Calu3 (cell line): ENCODE measurements at regions not wholly inside any gene's neighbourhood (a gene's known extent, or its start where the extent isn't known, plus 50 kb on each side); places are given as distances from the start of the nearest gene placed in this dataset.

Experiments
- BruUV-seq: library from RNA; stranded (reverse); fragments of 400-500 nt; replicated peaks from 2 replicates; lab custom pipeline; 2021; lab: Mats Ljungman, UMichigan
- CTCF ChIA-PET: fragments of 300-600 bp; sonication (Branson Sonifier 250); formaldehyde crosslinking; loops from one replicate; lab custom pipeline; 2022; ENCODE audit warnings: antibody characterized with exemption; lab: Charles Lee
- DNase-seq: peaks from one replicate; pipeline ENCODE4 v3.0.0; 2022
- H3K27ac Mint-ChIP-seq: one replicate; pipeline ENCODE4 v1.8.0; 2022; ENCODE audit warnings: mixed read lengths; ENCODE audit not compliant: unreplicated experiment
- H3K27me3 Mint-ChIP-seq: one replicate; pipeline ENCODE4 v1.8.0; 2022; ENCODE audit warnings: mixed read lengths; ENCODE audit not compliant: unreplicated experiment
- H3K36me3 Mint-ChIP-seq: one replicate; pipeline ENCODE4 v1.8.0; 2022; ENCODE audit warnings: mild to moderate bottlenecking, moderate library complexity, mixed read lengths; ENCODE audit not compliant: insufficient read depth, unreplicated experiment
- H3K4me1 Mint-ChIP-seq: one replicate; pipeline ENCODE4 v1.8.0; 2022; ENCODE audit warnings: mild to moderate bottlenecking, low read depth, mixed read lengths; ENCODE audit not compliant: unreplicated experiment
- H3K4me3 Mint-ChIP-seq: one replicate; pipeline ENCODE4 v1.8.0; 2022; ENCODE audit warnings: mild to moderate bottlenecking, low read depth, moderate library complexity, mixed read lengths; ENCODE audit not compliant: unreplicated experiment
- H3K9me3 Mint-ChIP-seq: one replicate; pipeline ENCODE4 v1.8.0; 2022; ENCODE audit warnings: low read depth, mixed read lengths; ENCODE audit not compliant: unreplicated experiment
- intact Hi-C: fragments of 100-400 bp; cut with micrococcal nuclease; formaldehyde crosslinking; loops from one replicate; pipeline ENCODE4 v1.10.0; 2022; ENCODE audit not compliant: unreplicated experiment
- TF ChIP-seq, protein P1 (sequence below): fragments of 200-600 bp; IDR thresholded peaks from one replicate; pipeline ENCODE4 v1.8.0; 2022; ENCODE audit warnings: antibody characterized with exemption; ENCODE audit not compliant: unreplicated experiment

- H3K27me3 Mint-ChIP-seq: no peaks in the 10 kb centered on the region
- intact Hi-C loops: no loop called here
- peaks cover 35% of the 10 kb centered on the region for H3K4me1 Mint-ChIP-seq
- TF ChIP-seq, protein P1, sequence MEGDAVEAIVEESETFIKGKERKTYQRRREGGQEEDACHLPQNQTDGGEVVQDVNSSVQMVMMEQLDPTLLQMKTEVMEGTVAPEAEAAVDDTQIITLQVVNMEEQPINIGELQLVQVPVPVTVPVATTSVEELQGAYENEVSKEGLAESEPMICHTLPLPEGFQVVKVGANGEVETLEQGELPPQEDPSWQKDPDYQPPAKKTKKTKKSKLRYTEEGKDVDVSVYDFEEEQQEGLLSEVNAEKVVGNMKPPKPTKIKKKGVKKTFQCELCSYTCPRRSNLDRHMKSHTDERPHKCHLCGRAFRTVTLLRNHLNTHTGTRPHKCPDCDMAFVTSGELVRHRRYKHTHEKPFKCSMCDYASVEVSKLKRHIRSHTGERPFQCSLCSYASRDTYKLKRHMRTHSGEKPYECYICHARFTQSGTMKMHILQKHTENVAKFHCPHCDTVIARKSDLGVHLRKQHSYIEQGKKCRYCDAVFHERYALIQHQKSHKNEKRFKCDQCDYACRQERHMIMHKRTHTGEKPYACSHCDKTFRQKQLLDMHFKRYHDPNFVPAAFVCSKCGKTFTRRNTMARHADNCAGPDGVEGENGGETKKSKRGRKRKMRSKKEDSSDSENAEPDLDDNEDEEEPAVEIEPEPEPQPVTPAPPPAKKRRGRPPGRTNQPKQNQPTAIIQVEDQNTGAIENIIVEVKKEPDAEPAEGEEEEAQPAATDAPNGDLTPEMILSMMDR: no peak
- H3K4me3 Mint-ChIP-seq: no peak overlapping the region
- CTCF ChIA-PET: interaction anchor here (0.6 to 0.9 kb wide), 2 partner anchors 18 to 86 kb away, joined by 3 to 4 read pairs; no protein-coding TSS in a partner anchor
- H3K9me3 Mint-ChIP-seq: peaks cover 5% of the 10 kb centered on the region
- H3K36me3 Mint-ChIP-seq: peaks cover 7% of the 10 kb centered on the region
- BruUV-seq: no TSS peak
- DNase-seq: no peak
- H3K27ac Mint-ChIP-seq: no peak overlapping the region
These were observed 111.9 kb upstream of the ARHGAP5 start for GRCh38 chr14:31965071-31965734.

DNA sequence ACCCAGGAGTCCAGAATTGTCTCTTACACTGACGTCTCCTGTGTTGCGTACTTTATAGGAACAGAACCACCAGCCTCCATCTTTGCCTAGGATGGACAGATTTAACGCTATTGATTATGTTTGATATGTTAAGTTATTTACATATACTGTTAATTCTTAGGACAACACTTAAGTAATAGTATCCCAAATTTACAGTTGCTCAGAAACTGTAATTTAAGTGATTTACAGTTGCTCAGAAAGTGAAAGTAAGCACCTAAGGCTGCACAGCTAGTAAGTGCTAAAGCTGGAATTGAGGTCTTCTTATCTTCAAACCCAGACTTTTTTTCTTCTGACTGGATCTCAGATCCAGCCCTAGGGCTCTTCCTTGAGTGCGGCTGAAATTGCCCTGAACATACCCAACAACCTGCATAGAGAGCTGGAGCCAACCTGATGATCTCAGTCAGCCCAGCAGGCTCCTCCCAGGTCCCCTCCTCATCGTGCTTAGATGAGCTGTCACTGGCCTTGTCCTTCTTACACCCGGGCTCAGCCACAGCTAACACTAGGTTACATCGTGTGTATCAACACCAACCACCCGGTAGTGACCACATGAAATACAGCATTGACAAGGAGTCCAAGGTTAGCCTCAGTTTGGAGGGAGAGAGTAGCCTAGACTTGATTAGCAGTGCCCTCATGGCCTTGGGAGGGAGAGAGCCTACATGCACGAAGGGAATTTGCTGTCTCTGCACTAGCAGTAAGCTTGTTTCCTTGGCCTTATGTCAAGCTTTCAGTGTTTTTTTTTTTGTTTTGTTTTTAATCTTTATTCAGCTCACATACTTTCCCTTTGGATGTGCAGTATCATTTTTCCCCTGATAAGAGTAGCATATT lies 111.1 kb upstream of the ARHGAP5 start:
- TF ChIP-seq, protein P1: no peak
- DNase-seq: no peak
- H3K36me3 Mint-ChIP-seq: peaks cover 7% of the 10 kb centered on the region
- H3K9me3 Mint-ChIP-seq: no peaks in the 10 kb centered on the region
- intact Hi-C loops: no loop called here
- no TSS peak for BruUV-seq
- H3K27ac Mint-ChIP-seq: no peak overlapping the region
- no peak overlapping the region for H3K4me3 Mint-ChIP-seq
- peaks cover 35% of the 10 kb centered on the region for H3K4me1 Mint-ChIP-seq
- H3K27me3 Mint-ChIP-seq: no peaks in the 10 kb centered on the region
- CTCF ChIA-PET: interaction anchor here (0.6 to 1.0 kb wide), 3 partner anchors 12 to 87 kb away, joined by 3 to 4 read pairs (median 3); no protein-coding TSS in a partner anchor

GRCh38 chr14:31966896-31967668 lies 110.0 kb upstream of the ARHGAP5 start:
- H3K4me1 Mint-ChIP-seq: peaks cover 35% of the 10 kb centered on the region
- BruUV-seq: no TSS peak
- peak overlapping the region; percentile 15 for H3K27ac Mint-ChIP-seq
- H3K27me3 Mint-ChIP-seq: no peaks in the 10 kb centered on the region
- CTCF ChIA-PET: interaction anchor here (1.0 kb wide), 1 partner anchor 11 kb away, joined by 3 read pairs; no protein-coding TSS in a partner anchor
- H3K9me3 Mint-ChIP-seq: no peaks in the 10 kb centered on the region
- H3K4me3 Mint-ChIP-seq: no peak overlapping the region
- TF ChIP-seq, protein P1: no peak
- DNase-seq: no peak
- peaks cover 7% of the 10 kb centered on the region for H3K36me3 Mint-ChIP-seq
- intact Hi-C loops: no loop called here

- Mint-ChIP-seq H3K4me1 (peaks cover 35% of the 10 kb centered on the region), H3K36me3 (peaks cover 7% of the 10 kb centered on the region), H3K4me3 (no peak overlapping the region), H3K27ac (peak overlapping the region; percentile 15), H3K27me3 (no peaks in the 10 kb centered on the region), H3K9me3 (no peaks in the 10 kb centered on the region)
- no peak for DNase-seq
- CTCF ChIA-PET: no interaction called here
- TF ChIP-seq, protein P1: no peak
- no TSS peak for BruUV-seq
- intact Hi-C loops: no loop called here
These were observed 109.5 kb upstream of the ARHGAP5 start for GRCh38 chr14:31967669-31967975.
